GM12891 (cell line): ENCODE measurements at regions not wholly inside any gene's neighbourhood (a gene's known extent, or its start where the extent isn't known, plus 50 kb on each side); places are given as distances from the start of the nearest gene placed in this dataset.

Source experiments
- PAX5 ChIP-seq: IDR thresholded peaks from 2 replicates; pipeline ENCODE4 v1.6.1; 2011; ENCODE audit warnings: low read length, moderate library complexity, mild to moderate bottlenecking; ENCODE audit not compliant: insufficient read depth, severe bottlenecking
- POLR2A ChIP-seq: IDR thresholded peaks from 2 replicates; pipeline ENCODE4 v1.6.1; 2011; ENCODE audit warnings: low read depth, low read length, control low read depth
- POLR2AphosphoS5 ChIP-seq: IDR thresholded peaks from 2 replicates; pipeline ENCODE4 v1.6.1; 2011; ENCODE audit warnings: low read depth, low read length, control low read depth
- POU2F2 ChIP-seq: IDR thresholded peaks from 2 replicates; pipeline ENCODE4 v1.6.1; 2011; ENCODE audit warnings: low read depth, mild to moderate bottlenecking, control low read depth, low read length, moderate library complexity
- SPI1 ChIP-seq: IDR thresholded peaks from 2 replicates; pipeline ENCODE4 v1.6.1; 2011; ENCODE audit warnings: low read depth, low read length, control low read depth
- TAF1 ChIP-seq: IDR thresholded peaks from 2 replicates; pipeline ENCODE4 v1.6.1; 2011; ENCODE audit warnings: low read depth, low read length, control low read depth

DNA sequence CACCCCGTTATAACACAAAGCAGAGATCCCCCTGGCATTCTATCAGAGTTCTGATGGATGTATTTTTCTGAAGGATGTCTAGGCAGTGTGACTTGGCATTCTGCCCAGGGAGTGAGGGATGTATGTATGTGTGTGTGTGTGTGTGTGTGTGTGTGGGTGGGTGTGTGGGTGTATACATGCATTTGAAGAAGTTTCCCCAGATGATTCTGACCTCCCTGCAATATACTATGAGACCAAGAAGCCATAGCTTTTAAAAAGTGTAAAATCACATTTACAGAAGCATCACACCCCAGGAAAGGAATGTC, 59.7 kb upstream of the NAP1L1 start:
- no peak for TF ChIP-seq POLR2AphosphoS5
- no peak for TF ChIP-seq POLR2A
- TF ChIP-seq SPI1: no peak
- TF ChIP-seq TAF1: no peak
- TF ChIP-seq POU2F2: no peak
- no peak for TF ChIP-seq PAX5
